K562 (cell line): ENCODE measurements at regions not wholly inside any gene's neighbourhood (a gene's known extent, or its start where the extent isn't known, plus 50 kb on each side); places are given as distances from the start of the nearest gene placed in this dataset.

ENCODE experiments used
- HNRNPL ChIP-seq: fragments of 200-400 bp; formaldehyde crosslinking; IDR thresholded peaks from 2 replicates; pipeline ENCODE4 v1.6.1; 2017; ENCODE audit warnings: low read depth, mild to moderate bottlenecking, low read length
- KDM1A ChIP-seq, 2 experiments: fragments of 450-650 bp; IDR thresholded peaks; 2 replicates each; pipeline ENCODE4 v1.6.1; 2016; ENCODE audit warnings: mild to moderate bottlenecking in 2 of 2
- TBL1XR1 ChIP-seq, 2 experiments: IDR thresholded peaks; 2 replicates each; pipeline ENCODE4 v1.6.1; 2012; ENCODE audit warnings: improper control_type of control experiment in 2 of 2, low read length in 2 of 2, mild to moderate bottlenecking in 1 of 2
- ZNF551 ChIP-seq: fragments of 250-450 bp; sonication (Bioruptor Pico); IDR thresholded peaks from 2 replicates; pipeline ENCODE4 v1.5.0; 2021; ENCODE audit warnings: mild to moderate bottlenecking, moderate library complexity
- TF ChIP-seq, protein P1 (sequence below): fragments of 250-450 bp; sonication (Bioruptor Pico); IDR thresholded peaks from 2 replicates; pipeline ENCODE4 v1.4.0; 2020
- TF ChIP-seq, protein P2 (sequence below): IDR thresholded peaks from 2 replicates; pipeline ENCODE4 v1.6.1; 2012; ENCODE audit warnings: low read depth, low read length, improper control_type of control experiment, borderline replicate concordance

DNA sequence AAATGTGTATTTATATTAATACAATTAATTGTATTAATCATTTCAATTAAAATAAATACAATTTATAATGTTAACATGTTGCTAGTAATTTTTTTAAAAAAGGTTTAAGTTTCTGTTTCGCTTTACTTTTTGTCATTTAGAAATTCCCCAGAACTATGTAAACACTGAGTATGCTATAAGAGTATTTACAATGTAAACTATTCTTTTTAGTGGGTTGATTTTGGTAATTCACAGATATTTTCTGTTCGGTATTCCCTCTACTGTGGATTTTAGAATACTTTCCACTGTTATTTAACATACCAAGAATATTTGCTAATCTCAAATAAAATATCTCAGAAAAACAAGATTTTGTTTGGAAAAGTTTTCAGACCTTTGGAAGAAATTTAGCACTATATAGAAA is 1564.4 kb downstream of the EFNA5 start (continued):
- TF ChIP-seq, protein P1, sequence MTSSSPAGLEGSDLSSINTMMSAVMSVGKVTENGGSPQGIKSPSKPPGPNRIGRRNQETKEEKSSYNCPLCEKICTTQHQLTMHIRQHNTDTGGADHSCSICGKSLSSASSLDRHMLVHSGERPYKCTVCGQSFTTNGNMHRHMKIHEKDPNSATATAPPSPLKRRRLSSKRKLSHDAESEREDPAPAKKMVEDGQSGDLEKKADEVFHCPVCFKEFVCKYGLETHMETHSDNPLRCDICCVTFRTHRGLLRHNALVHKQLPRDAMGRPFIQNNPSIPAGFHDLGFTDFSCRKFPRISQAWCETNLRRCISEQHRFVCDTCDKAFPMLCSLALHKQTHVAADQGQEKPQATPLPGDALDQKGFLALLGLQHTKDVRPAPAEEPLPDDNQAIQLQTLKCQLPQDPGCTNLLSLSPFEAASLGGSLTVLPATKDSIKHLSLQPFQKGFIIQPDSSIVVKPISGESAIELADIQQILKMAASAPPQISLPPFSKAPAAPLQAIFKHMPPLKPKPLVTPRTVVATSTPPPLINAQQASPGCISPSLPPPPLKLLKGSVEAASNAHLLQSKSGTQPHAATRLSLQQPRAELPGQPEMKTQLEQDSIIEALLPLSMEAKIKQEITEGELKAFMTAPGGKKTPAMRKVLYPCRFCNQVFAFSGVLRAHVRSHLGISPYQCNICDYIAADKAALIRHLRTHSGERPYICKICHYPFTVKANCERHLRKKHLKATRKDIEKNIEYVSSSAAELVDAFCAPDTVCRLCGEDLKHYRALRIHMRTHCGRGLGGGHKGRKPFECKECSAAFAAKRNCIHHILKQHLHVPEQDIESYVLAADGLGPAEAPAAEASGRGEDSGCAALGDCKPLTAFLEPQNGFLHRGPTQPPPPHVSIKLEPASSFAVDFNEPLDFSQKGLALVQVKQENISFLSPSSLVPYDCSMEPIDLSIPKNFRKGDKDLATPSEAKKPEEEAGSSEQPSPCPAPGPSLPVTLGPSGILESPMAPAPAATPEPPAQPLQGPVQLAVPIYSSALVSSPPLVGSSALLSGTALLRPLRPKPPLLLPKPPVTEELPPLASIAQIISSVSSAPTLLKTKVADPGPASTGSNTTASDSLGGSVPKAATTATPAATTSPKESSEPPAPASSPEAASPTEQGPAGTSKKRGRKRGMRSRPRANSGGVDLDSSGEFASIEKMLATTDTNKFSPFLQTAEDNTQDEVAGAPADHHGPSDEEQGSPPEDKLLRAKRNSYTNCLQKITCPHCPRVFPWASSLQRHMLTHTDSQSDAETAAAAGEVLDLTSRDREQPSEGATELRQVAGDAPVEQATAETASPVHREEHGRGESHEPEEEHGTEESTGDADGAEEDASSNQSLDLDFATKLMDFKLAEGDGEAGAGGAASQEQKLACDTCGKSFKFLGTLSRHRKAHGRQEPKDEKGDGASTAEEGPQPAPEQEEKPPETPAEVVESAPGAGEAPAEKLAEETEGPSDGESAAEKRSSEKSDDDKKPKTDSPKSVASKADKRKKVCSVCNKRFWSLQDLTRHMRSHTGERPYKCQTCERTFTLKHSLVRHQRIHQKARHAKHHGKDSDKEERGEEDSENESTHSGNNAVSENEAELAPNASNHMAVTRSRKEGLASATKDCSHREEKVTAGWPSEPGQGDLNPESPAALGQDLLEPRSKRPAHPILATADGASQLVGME (CRISPR knock-in tag): no peak
- no peak for TF ChIP-seq ZNF551
- TF ChIP-seq, protein P2, sequence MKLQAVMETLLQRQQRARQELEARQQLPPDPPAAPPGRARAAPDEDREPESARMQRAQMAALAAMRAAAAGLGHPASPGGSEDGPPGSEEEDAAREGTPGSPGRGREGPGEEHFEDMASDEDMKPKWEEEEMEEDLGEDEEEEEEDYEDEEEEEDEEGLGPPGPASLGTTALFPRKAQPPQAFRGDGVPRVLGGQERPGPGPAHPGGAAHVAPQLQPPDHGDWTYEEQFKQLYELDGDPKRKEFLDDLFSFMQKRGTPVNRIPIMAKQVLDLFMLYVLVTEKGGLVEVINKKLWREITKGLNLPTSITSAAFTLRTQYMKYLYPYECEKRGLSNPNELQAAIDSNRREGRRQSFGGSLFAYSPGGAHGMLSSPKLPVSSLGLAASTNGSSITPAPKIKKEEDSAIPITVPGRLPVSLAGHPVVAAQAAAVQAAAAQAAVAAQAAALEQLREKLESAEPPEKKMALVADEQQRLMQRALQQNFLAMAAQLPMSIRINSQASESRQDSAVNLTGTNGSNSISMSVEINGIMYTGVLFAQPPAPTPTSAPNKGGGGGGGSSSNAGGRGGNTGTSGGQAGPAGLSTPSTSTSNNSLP: no peak
- TF ChIP-seq HNRNPL: no peak
- no peak for TF ChIP-seq KDM1A (IDR thresholded peaks at IDR 0.05)
- TF ChIP-seq TBL1XR1 (IDR thresholded peaks at IDR 0.05; ENCODE audit: low read length in 2 of 2): no peak
